HG03469 (cell line): ENCODE measurements at regions not wholly inside any gene's neighbourhood (a gene's known extent, or its start where the extent isn't known, plus 50 kb on each side); places are given as distances from the start of the nearest gene placed in this dataset.

ENCODE experiments used
- ATAC-seq: cut with Tn5 transposase; IDR thresholded peaks from one replicate; pipeline ENCODE4 v1.9.1; 2021; ENCODE audit warnings: mild to moderate bottlenecking, moderate library complexity, moderate number of reproducible peaks; ENCODE audit not compliant: unreplicated experiment

- ATAC-seq = no peak
Observed at GRCh38 chr6:97572943-97573342, 289.9 kb upstream of the MMS22L start.

- ATAC-seq = no peak
Observed at GRCh38 chr6:97586344-97586743, 303.3 kb upstream of the MMS22L start.

- no peak for ATAC-seq
Observed at GRCh38 chr6:97591955-97592354, 308.9 kb upstream of the MMS22L start.

GRCh38 chr6:97594844-97595243, 311.8 kb upstream of the MMS22L start:
- no peak for ATAC-seq

- no peak for ATAC-seq
Observed at GRCh38 chr6:97621111-97621510, 338.1 kb upstream of the MMS22L start.

- ATAC-seq = no peak
Observed at GRCh38 chr6:97626671-97627441, 343.8 kb upstream of the MMS22L start.

GRCh38 chr6:97629180-97629579, 346.2 kb upstream of the MMS22L start:
- no peak for ATAC-seq

GRCh38 chr6:97630604-97631003, 347.6 kb upstream of the MMS22L start:
- ATAC-seq = no peak

- no peak for ATAC-seq
Observed at GRCh38 chr6:97632341-97632740, 349.3 kb upstream of the MMS22L start.

- ATAC-seq = no peak
Observed at GRCh38 chr6:97639702-97640101, 356.7 kb upstream of the MMS22L start.

GRCh38 chr6:97644353-97644752, 361.3 kb upstream of the MMS22L start:
- no peak for ATAC-seq

GRCh38 chr6:97645757-97646156, 362.7 kb upstream of the MMS22L start:
- ATAC-seq = no peak

GRCh38 chr6:97653076-97653475, 370.1 kb upstream of the MMS22L start:
- ATAC-seq = no peak

- no peak for ATAC-seq
Observed at GRCh38 chr6:97653517-97653916, 370.5 kb upstream of the MMS22L start.

GRCh38 chr6:97654674-97655073, 371.7 kb upstream of the MMS22L start:
- ATAC-seq = no peak

- ATAC-seq = no peak
Observed at GRCh38 chr6:97656236-97656635, 373.2 kb upstream of the MMS22L start.

GRCh38 chr6:97656706-97657350, 373.8 kb upstream of the MMS22L start:
- no peak for ATAC-seq

- no peak for ATAC-seq
Observed at GRCh38 chr6:97658090-97658489, 375.1 kb upstream of the MMS22L start.

GRCh38 chr6:97663252-97663651, 380.2 kb upstream of the MMS22L start:
- ATAC-seq = no peak

- no peak for ATAC-seq
Observed at GRCh38 chr6:97665446-97665845, 382.4 kb upstream of the MMS22L start.

GRCh38 chr6:97666889-97667288, 383.9 kb upstream of the MMS22L start:
- ATAC-seq = no peak

- ATAC-seq = peak; percentile 34
Observed at GRCh38 chr6:97668716-97669115, 385.7 kb upstream of the MMS22L start.
